ENCODE measurements at regions not wholly inside any gene's neighbourhood (a gene's known extent, or its start where the extent isn't known, plus 50 kb on each side); places are given as distances from the start of the nearest gene placed in this dataset.

DNA sequence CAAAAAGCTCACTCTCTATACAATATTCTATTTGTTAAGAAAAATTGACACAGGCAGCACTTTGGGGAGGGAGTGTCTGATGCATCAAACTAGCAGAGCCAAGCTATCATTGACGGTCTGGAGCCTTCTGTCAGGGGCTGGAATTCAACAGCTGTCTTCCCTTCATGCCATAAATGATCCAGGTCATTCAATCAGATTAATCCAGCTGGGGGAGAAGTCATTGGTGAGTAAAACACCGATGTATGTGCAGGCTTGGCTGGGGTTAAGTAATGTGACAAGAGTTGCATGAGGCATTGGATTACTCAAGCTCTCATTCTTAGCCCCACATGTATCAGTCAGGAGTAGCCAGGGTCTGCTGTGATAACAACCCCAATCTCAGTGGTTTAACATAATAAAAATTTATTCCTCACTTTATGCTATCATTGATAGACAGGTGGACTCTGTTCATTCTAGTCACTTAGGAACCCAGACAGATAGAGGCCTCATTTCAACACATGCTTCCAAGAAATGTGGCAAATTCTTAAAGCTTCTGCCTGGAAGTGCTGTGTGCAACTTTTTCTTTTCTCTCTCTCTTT lies 118.1 kb upstream of the GADD45A start:
- H3K27ac ChIP-seq: no peak overlapping the region
- CTCF ChIA-PET: no interaction called here

DNA sequence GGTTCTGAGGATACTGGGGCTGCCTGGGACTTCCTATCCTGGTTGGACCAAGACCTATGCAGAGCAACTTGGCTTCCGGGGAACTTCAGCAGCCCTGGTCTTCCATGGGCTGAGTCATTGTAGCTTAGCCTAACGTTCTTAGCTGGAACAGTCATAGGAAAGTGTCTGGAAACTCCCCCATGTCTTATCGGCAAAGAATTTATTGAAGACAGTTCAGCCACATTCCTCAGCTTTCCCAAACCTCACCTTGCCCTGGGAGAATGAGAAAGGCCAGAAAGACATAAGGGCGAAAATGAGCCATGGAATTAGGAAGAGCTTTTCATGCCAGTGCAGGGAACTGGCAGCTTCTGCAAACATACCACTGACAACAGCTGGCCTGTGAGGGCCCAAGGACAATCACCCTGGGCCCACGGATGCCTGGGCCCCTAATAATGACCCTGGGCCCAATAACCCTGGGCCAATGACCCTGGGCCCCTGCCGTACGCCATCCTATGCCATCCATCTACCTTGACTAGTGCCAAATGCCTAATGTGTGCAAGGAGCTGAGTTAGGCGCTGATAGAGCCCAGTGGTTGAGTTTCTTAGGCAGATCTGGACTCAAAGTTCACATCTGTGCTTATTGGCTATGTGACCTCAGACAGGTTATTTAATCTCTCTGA lies 114.4 kb upstream of the GADD45A start:
- Histone ChIP-seq H2AFZ (no peak overlapping the region), H3K4me2 (peak overlapping the region; percentile 53), H3K79me2 (ENCODE audit: low read depth) (no peaks in the 10 kb centered on the region), H3F3A (ENCODE audit: insufficient read depth, low read depth) (peaks cover 34% of the 10 kb centered on the region), H3K27ac (peak overlapping the region; percentile 94), H3K4me1 (replicated peaks; ENCODE audit: insufficient read depth) (peaks cover 47% of the 10 kb centered on the region), H3K9me3 (ENCODE audit: insufficient read depth, low read depth) (no peaks in the 10 kb centered on the region), H3K9me2 (ENCODE audit: insufficient read depth) (no peaks in the 10 kb centered on the region), H3K36me3 (ENCODE audit: low read depth) (no peaks in the 10 kb centered on the region), H4K20me1 (ENCODE audit: insufficient read depth) (no peaks in the 10 kb centered on the region), H3K4me3 (peak overlapping the region; percentile 4; the same call in 1 of the 2 replicates), H3K27me3 (ENCODE audit: insufficient read depth, low read depth) (no peaks in the 10 kb centered on the region)
- intact Hi-C loops (cut with micrococcal nuclease; ENCODE audit: unreplicated experiment): loop anchor here (1.0 to 5.0 kb wide), 3 partner anchors 10 to 116 kb away; no protein-coding TSS in a partner anchor
- BruUV-seq (replicated peaks): no TSS peak
- peak; percentile 77 to 99 for DNase-seq
- ChIA-PET CTCF (interaction anchor here (1.0 to 1.7 kb wide), 3 partner anchors 9 to 190 kb away, joined by 3 to 10 read pairs (median 3); no protein-coding TSS in a partner anchor), POLR2A (ENCODE audit: unreplicated experiment) (interaction anchor here (0.6 to 2.4 kb wide), 9 partner anchors 9 to 261 kb away, joined by 3 to 60 read pairs (median 5); partner anchors contain the start of gene GADD45A)
- TF ChIP-seq EZH2 (IDR thresholded peaks at IDR 0.05; ENCODE audit: low read depth) (no peak), CTCF (conservative IDR thresholded peaks at IDR 0.05) (no peak)

More for the DNA sequence above, 118.1 kb upstream of the GADD45A start:
- intact Hi-C loops (cut with micrococcal nuclease; ENCODE audit: unreplicated experiment): no loop called here
- Histone ChIP-seq H3K36me3 (ENCODE audit: low read depth) (no peaks in the 10 kb centered on the region), H3K4me1 (replicated peaks; ENCODE audit: insufficient read depth) (peaks cover 42% of the 10 kb centered on the region), H4K20me1 (ENCODE audit: insufficient read depth) (no peaks in the 10 kb centered on the region), H3K9me2 (ENCODE audit: insufficient read depth) (no peaks in the 10 kb centered on the region), H3K79me2 (ENCODE audit: low read depth) (no peaks in the 10 kb centered on the region), H3K9me3 (ENCODE audit: insufficient read depth, low read depth) (peaks cover 3% of the 10 kb centered on the region; the same call in 1 of the 2 replicates), H3K4me3 (no peak overlapping the region), H3K4me2 (no peak overlapping the region), H3K27me3 (ENCODE audit: insufficient read depth, low read depth) (no peaks in the 10 kb centered on the region), H3F3A (ENCODE audit: insufficient read depth, low read depth) (peaks cover 25% of the 10 kb centered on the region), H2AFZ (no peak overlapping the region)
- POLR2A ChIA-PET (ENCODE audit: unreplicated experiment): no interaction called here
- TF ChIP-seq CTCF (conservative IDR thresholded peaks at IDR 0.05): no peak
- TF ChIP-seq EZH2 (IDR thresholded peaks at IDR 0.05; ENCODE audit: low read depth): no peak
- no TSS peak for BruUV-seq (replicated peaks)
- no peak for DNase-seq

- Histone ChIP-seq H4K20me1 (ENCODE audit: insufficient read depth) (no peaks in the 10 kb centered on the region), H3K4me2 (peak overlapping the region; percentile 53), H3F3A (ENCODE audit: insufficient read depth, low read depth) (peaks cover 39% of the 10 kb centered on the region), H3K27ac (peak overlapping the region; percentile 94), H3K79me2 (ENCODE audit: low read depth) (no peaks in the 10 kb centered on the region), H3K9me2 (ENCODE audit: insufficient read depth) (no peaks in the 10 kb centered on the region), H3K9me3 (ENCODE audit: insufficient read depth, low read depth) (no peaks in the 10 kb centered on the region), H3K36me3 (ENCODE audit: low read depth) (no peaks in the 10 kb centered on the region), H3K4me3 (no peak overlapping the region), H3K27me3 (ENCODE audit: insufficient read depth, low read depth) (no peaks in the 10 kb centered on the region), H2AFZ (no peak overlapping the region), H3K4me1 (replicated peaks; ENCODE audit: insufficient read depth) (peaks cover 52% of the 10 kb centered on the region)
- POLR2A ChIA-PET (ENCODE audit: unreplicated experiment): interaction anchor here (0.7 to 2.4 kb wide), 3 partner anchors 113 to 129 kb away, joined by 3 to 60 read pairs (median 3); partner anchors contain the start of gene GADD45A
- BruUV-seq (replicated peaks): no TSS peak
- TF ChIP-seq CTCF (conservative IDR thresholded peaks at IDR 0.05): no peak
- no peak for TF ChIP-seq EZH2 (IDR thresholded peaks at IDR 0.05; ENCODE audit: low read depth)
- intact Hi-C loops (cut with micrococcal nuclease; ENCODE audit: unreplicated experiment): loop anchor here (5.0 kb wide), 1 partner anchor 56 kb away; no protein-coding TSS in a partner anchor
- CTCF ChIA-PET: interaction anchor here (1.1 to 1.7 kb wide), 2 partner anchors 10 to 12 kb away, joined by 3 to 10 read pairs; no protein-coding TSS in a partner anchor
- DNase-seq: no peak
Measured at GRCh38 chr1:67571406-67571805, 113.6 kb upstream of the GADD45A start.

All from PC-9 (cell line).